ENCODE measurements at regions not wholly inside any gene's neighbourhood (a gene's known extent, or its start where the extent isn't known, plus 50 kb on each side); places are given as distances from the start of the nearest gene placed in this dataset.
"Not testable (repeated sequence)": the region's sequence is repeated elsewhere in the genome, so short reads cannot be mapped to it uniquely, and the experiment has no call there.

DNA sequence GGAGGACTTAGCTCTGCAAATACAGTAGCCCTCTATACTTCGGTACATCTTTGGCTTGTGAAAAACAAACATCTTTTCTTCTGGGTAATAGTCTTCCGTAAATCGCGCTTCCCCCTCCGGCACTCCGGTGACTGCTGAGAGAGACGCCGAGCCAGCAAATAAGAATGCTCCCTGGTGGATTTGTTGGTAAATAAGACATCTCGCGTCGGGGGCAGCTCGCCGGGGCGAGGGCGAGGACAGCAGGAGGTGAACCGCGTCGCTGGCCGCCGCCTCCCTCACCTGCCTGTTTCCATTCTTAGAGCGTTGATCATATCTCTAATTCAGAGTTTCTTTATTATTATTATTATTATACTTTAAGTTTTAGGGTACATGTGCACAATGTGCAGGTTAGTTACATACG lies 117.6 kb downstream of the PMAIP1 start:
- CTCF ChIA-PET = interaction anchor here (0.6 kb wide), 1 partner anchor 43 kb away, joined by 6 read pairs; no protein-coding TSS in a partner anchor
- H3K36me3 Mint-ChIP-seq (ENCODE audit: insufficient read depth, unreplicated experiment) = no peaks in the 10 kb centered on the region
- H3K4me3 Mint-ChIP-seq (ENCODE audit: unreplicated experiment) = no peak overlapping the region
- no peaks in the 10 kb centered on the region for H3K4me1 Mint-ChIP-seq (ENCODE audit: low read depth, unreplicated experiment)
- POLR2A ChIA-PET = no interaction called here
- no peaks in the 10 kb centered on the region for H3K9me3 Mint-ChIP-seq (ENCODE audit: unreplicated experiment)
- H3K27me3 Mint-ChIP-seq (ENCODE audit: insufficient read depth, unreplicated experiment) = no peaks in the 10 kb centered on the region
- H3K9me3 ChIP-seq = no peaks in the 10 kb centered on the region
- H3K27ac Mint-ChIP-seq (ENCODE audit: unreplicated experiment) = no peak overlapping the region
- H3K4me1 ChIP-seq = no peaks in the 10 kb centered on the region
- TF ChIP-seq, protein P1, sequence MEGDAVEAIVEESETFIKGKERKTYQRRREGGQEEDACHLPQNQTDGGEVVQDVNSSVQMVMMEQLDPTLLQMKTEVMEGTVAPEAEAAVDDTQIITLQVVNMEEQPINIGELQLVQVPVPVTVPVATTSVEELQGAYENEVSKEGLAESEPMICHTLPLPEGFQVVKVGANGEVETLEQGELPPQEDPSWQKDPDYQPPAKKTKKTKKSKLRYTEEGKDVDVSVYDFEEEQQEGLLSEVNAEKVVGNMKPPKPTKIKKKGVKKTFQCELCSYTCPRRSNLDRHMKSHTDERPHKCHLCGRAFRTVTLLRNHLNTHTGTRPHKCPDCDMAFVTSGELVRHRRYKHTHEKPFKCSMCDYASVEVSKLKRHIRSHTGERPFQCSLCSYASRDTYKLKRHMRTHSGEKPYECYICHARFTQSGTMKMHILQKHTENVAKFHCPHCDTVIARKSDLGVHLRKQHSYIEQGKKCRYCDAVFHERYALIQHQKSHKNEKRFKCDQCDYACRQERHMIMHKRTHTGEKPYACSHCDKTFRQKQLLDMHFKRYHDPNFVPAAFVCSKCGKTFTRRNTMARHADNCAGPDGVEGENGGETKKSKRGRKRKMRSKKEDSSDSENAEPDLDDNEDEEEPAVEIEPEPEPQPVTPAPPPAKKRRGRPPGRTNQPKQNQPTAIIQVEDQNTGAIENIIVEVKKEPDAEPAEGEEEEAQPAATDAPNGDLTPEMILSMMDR (IDR thresholded peaks at IDR 0.05; ENCODE audit: insufficient read depth in 1 of 2, low read depth in 1 of 2, low read length in 1 of 2, severe bottlenecking in 1 of 2, unreplicated experiment in 1 of 2) = no peak
- H3K27me3 ChIP-seq (replicated peaks; ENCODE audit: control insufficient read depth, insufficient read depth, low read length) = no peaks in the 10 kb centered on the region
- no peaks in the 10 kb centered on the region for H3K36me3 ChIP-seq (ENCODE audit: control insufficient read depth, insufficient read depth, low read length)
- no peak overlapping the region for H3K4me3 ChIP-seq (ENCODE audit: low read depth, low read length)
- intact Hi-C loops (cut with micrococcal nuclease; ENCODE audit: unreplicated experiment) = no loop called here
- no peak for DNase-seq
- no TSS peak for BruUV-seq (replicated peaks)

DNA sequence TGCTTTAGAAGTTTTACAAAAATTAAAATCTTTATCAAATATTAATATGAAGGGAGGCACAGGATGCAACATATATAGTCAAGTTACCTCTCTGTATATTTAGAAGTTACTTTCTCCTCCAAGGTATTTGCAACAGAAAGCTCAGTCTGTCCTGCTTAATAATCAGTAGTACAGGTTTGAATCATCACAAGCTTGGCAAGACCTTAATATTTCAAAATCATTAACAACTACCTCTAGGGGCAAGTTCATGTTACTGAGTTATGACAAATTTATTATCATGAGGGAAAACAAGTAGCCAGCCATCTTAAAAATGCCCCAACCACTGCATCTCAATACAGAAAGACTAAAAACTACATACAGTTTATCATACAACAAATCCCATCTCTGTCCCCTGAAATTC lies 116.0 kb downstream of the PMAIP1 start:
- H3K36me3 Mint-ChIP-seq (ENCODE audit: insufficient read depth, unreplicated experiment); H3K4me3 ChIP-seq (ENCODE audit: low read depth, low read length); H3K9me3 ChIP-seq; H3K4me1 ChIP-seq; H3K27ac Mint-ChIP-seq (ENCODE audit: unreplicated experiment); H3K4me3 Mint-ChIP-seq (ENCODE audit: unreplicated experiment); H3K9me3 Mint-ChIP-seq (ENCODE audit: unreplicated experiment); H3K36me3 ChIP-seq (ENCODE audit: control insufficient read depth, insufficient read depth, low read length); POLR2A ChIA-PET; H3K27me3 Mint-ChIP-seq (ENCODE audit: insufficient read depth, unreplicated experiment); intact Hi-C loops (cut with micrococcal nuclease; ENCODE audit: unreplicated experiment); CTCF ChIA-PET; DNase-seq; BruUV-seq (replicated peaks); H3K4me1 Mint-ChIP-seq (ENCODE audit: low read depth, unreplicated experiment); H3K27me3 ChIP-seq (replicated peaks; ENCODE audit: control insufficient read depth, insufficient read depth, low read length): not testable (repeated sequence)

DNA sequence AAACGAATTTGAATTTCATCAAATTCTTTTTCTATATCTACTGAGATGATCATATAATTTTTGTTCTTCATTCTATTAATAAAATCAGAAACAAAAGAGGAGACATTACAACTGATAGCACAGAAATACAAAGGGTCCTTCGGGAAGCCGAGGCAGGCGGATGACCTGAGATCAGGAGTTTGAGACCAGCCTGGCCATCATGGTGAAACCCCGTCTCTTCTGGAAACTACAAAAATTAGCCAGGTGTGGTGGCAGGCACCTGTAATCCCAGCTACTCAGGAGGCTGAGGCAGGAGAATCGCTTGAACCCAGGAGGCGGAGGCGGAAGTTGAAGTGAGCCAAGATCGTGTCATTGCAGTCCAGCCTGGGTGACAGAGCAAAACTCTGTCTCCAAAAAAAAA lies 113.4 kb downstream of the PMAIP1 start:
- H3K9me3 ChIP-seq; BruUV-seq (replicated peaks); H3K4me1 ChIP-seq; H3K9me3 Mint-ChIP-seq (ENCODE audit: unreplicated experiment); H3K27ac Mint-ChIP-seq (ENCODE audit: unreplicated experiment); H3K36me3 Mint-ChIP-seq (ENCODE audit: insufficient read depth, unreplicated experiment); H3K27me3 ChIP-seq (replicated peaks; ENCODE audit: control insufficient read depth, insufficient read depth, low read length); POLR2A ChIA-PET; CTCF ChIA-PET; H3K4me3 Mint-ChIP-seq (ENCODE audit: unreplicated experiment); DNase-seq; intact Hi-C loops (cut with micrococcal nuclease; ENCODE audit: unreplicated experiment); H3K4me1 Mint-ChIP-seq (ENCODE audit: low read depth, unreplicated experiment); H3K36me3 ChIP-seq (ENCODE audit: control insufficient read depth, insufficient read depth, low read length); H3K27me3 Mint-ChIP-seq (ENCODE audit: insufficient read depth, unreplicated experiment); H3K4me3 ChIP-seq (ENCODE audit: low read depth, low read length): not testable (repeated sequence)

DNA sequence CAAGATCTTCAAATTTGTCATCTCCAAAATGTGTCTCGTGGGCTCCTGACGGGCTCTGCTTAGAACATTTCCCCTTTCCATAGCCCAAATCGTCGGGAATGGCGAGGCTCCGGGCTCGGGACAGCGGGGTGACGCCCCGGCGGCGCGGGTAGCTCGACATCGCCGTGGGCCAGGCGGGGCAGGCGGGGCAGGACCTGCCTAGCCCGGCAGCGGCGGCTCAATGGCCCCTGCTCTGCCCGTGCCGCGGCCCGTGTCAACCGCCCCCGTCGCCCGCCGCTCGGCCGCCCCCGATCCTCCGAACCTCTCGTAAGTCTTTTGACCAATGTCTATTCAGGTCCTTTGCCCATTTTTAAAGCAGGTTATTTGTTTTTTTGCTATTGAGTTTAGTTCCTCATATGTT lies 111.2 kb downstream of the PMAIP1 start:
- TF ChIP-seq, protein P1 (IDR thresholded peaks at IDR 0.05; ENCODE audit: insufficient read depth in 1 of 2, low read depth in 1 of 2, low read length in 1 of 2, severe bottlenecking in 1 of 2, unreplicated experiment in 1 of 2) = no peak
- Histone ChIP-seq H3K36me3 (ENCODE audit: control insufficient read depth, insufficient read depth, low read length) (no peaks in the 10 kb centered on the region), H3K4me3 (ENCODE audit: low read depth, low read length) (no peak overlapping the region), H3K9me3 (no peaks in the 10 kb centered on the region), H3K27me3 (replicated peaks; ENCODE audit: control insufficient read depth, insufficient read depth, low read length) (no peaks in the 10 kb centered on the region), H3K4me1 (no peaks in the 10 kb centered on the region)
- Mint-ChIP-seq H3K4me1 (ENCODE audit: low read depth, unreplicated experiment) (no peaks in the 10 kb centered on the region), H3K36me3 (ENCODE audit: insufficient read depth, unreplicated experiment) (no peaks in the 10 kb centered on the region), H3K4me3 (ENCODE audit: unreplicated experiment) (no peak overlapping the region), H3K27ac (ENCODE audit: unreplicated experiment) (no peak overlapping the region), H3K27me3 (ENCODE audit: insufficient read depth, unreplicated experiment) (no peaks in the 10 kb centered on the region), H3K9me3 (ENCODE audit: unreplicated experiment) (no peaks in the 10 kb centered on the region)
- BruUV-seq (replicated peaks) = no TSS peak
- CTCF ChIA-PET = no interaction called here
- no peak for DNase-seq
- POLR2A ChIA-PET = no interaction called here
- intact Hi-C loops (cut with micrococcal nuclease; ENCODE audit: unreplicated experiment) = no loop called here

All from Caco-2 (cell line).